ENCODE measurements at regions not wholly inside any gene's neighbourhood (a gene's known extent, or its start where the extent isn't known, plus 50 kb on each side); places are given as distances from the start of the nearest gene placed in this dataset.
"Not testable (repeated sequence)": the region's sequence is repeated elsewhere in the genome, so short reads cannot be mapped to it uniquely, and the experiment has no call there.

DNA sequence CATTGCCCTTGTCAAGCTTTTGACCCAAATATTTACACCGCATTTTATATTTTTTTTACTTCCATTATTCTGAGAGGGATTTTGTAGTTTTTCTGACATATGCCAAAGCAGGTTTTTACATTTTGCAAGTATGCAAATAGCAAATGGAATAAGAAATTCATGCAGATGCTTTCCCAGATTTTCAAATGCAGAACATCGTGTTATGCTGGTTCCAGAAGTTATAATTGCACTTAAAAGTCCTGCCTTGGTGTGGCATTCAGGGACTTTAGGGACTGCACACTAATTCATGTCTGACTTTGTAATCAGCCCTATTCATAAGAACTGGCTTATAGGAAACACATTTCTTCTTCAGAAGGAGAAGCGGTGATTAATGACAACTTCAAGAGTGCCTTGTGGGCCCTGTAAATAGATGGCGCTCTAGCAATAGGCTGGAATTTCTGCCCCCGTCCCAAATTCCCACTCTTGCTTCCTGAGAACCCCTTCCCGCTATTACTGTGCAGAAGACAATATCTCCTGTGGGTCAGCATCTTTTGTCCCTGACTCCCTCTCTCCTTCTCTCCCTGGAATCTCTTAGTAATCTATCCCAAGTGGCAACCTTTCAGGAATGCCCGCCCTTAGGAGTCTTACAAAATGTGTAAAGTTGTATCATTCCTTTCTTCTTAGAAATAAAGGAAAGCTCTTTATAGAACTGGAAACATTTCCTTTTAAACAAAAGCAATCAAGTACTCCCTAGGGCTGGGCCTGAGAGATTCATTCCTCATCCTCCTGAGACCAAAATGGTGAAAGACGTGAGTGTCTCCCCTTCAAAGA, 264.0 kb downstream of the INHBA start:
- Mint-ChIP-seq H3K9me3 (peaks cover 7% of the 10 kb centered on the region), H3K4me1 (no peaks in the 10 kb centered on the region), H3K4me3 (no peak overlapping the region), H3K36me3 (ENCODE audit: low read depth) (no peaks in the 10 kb centered on the region), H3K27ac (no peak overlapping the region), H3K27me3 (no peaks in the 10 kb centered on the region)
- DNase-seq, result no peak
- POLR2A ChIA-PET, result no interaction called here
- CTCF ChIA-PET, result no interaction called here

DNA sequence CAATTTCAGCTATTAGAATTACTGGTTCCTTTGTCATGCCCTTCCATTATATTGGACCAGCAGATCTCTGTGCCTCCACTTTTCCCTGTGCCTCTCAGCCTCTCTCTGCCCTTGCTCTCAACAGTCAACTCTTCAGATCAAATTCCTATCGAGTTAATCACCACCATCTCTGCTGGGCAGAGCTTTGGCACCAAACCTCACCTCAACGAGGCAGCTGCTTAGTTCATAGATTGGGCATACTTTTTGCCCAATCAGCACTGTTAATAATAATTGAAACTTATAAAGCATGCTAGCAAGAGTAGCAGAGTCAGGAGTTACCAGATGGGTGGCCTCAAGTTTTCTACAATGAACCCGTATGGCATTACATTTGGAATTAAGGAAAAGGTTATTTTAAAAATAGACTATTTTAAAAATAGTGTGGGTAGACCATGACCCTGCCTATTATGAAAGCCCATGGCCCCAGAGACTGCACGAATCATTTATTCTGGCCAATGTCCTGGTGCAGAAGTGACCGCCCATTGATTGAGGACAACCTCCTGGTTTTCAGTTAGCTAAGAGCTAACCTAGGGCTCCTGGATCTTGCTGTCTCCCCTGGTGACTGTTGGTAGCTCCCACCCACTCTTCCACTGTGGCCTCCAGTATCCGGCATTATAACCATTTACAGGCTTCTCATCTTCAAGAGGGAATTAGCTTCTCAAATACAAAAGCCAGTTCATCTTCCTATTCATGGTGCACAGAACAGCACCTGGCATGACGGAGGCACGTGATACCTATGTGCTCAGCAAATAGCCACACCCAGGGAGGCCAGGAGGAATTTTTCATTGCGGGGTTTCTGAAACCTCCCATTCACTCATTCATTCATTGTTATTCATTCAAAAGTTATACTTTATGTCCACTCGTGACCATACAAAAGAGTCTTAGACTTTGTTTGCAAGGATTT, 265.4 kb downstream of the INHBA start:
- Mint-ChIP-seq H3K27me3 (no peaks in the 10 kb centered on the region), H3K27ac (no peak overlapping the region), H3K4me1 (no peaks in the 10 kb centered on the region), H3K9me3 (peaks cover 7% of the 10 kb centered on the region), H3K4me3 (no peak overlapping the region), H3K36me3 (ENCODE audit: low read depth) (no peaks in the 10 kb centered on the region)
- ChIA-PET CTCF (no interaction called here), POLR2A (no interaction called here)
- DNase-seq, result no peak

DNA sequence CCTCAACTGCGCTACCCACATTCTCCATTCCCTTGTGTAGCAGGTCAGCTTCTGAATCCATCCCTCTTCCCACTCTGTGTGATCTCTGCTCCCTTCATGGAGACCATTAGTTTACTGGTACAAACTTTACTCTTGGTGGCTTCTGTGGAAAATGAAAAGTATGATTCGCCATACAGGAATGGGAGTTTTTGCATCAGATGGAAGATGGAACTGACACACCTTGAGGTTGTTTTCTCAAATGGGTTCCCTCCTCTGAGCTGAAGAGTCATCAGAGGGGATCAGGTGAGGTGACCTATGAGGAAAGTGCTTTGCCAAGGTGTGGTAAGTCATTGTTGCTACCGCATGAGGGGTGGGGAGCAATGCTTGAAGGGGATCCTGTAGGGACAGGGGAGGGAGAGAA, 266.8 kb downstream of the INHBA start:
- Mint-ChIP-seq H3K27ac (no peak overlapping the region), H3K27me3 (no peaks in the 10 kb centered on the region), H3K4me1 (no peaks in the 10 kb centered on the region), H3K9me3 (peaks cover 12% of the 10 kb centered on the region), H3K4me3 (no peak overlapping the region), H3K36me3 (ENCODE audit: low read depth) (no peaks in the 10 kb centered on the region)
- no peak for DNase-seq
- POLR2A ChIA-PET, result no interaction called here
- CTCF ChIA-PET, result no interaction called here

DNA sequence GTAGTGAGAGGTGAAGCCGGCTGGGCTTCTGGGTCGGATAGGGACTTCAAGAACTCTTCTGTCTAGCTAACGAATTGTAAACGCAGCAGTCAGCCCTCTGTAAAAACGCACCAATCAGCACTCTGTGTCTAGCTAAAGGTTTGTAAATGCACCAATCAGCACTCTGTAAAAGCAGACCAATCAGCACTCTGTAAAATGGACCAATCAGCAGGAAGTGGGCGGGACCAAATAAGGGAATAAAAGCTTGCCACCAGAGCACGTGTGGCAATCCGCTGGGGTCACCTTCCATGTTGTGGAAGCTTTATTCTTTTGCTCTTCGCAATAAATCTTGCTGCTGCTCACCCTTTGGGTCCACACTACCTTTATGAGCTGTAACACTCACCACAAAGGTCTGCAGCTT, 267.9 kb downstream of the INHBA start:
- H3K4me3 Mint-ChIP-seq; CTCF ChIA-PET; H3K27me3 Mint-ChIP-seq; DNase-seq; H3K4me1 Mint-ChIP-seq; POLR2A ChIA-PET; H3K27ac Mint-ChIP-seq; H3K36me3 Mint-ChIP-seq (ENCODE audit: low read depth): not testable (repeated sequence)
- peaks cover 12% of the 10 kb centered on the region for H3K9me3 Mint-ChIP-seq

DNA sequence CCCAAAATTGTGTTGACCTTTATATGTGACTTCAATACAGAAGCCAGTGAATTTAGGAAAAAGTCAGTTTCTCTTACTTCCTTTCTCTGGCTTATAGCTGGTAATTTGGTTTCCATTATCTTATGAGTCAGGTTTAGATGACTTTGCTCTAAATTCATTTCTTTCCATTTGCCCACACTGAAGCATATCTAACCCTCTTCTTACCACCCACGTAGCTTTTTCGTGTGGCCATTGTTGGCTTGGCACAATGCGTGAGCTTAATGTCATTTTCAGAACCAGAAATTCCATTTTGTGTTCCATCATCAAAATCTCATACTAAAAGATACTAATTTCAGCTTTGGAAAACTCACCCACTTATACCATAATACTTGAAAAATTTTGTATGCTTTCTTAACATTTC, 271.2 kb downstream of the INHBA start:
- ChIA-PET POLR2A (no interaction called here), CTCF (no interaction called here)
- no peak for DNase-seq
- H3K4me1 Mint-ChIP-seq, result no peaks in the 10 kb centered on the region
- no peak overlapping the region for H3K4me3 Mint-ChIP-seq
- H3K36me3 Mint-ChIP-seq (ENCODE audit: low read depth), result no peaks in the 10 kb centered on the region
- H3K27ac Mint-ChIP-seq, result no peak overlapping the region
- H3K27me3 Mint-ChIP-seq, result no peaks in the 10 kb centered on the region
- peaks cover 12% of the 10 kb centered on the region for H3K9me3 Mint-ChIP-seq

DNA sequence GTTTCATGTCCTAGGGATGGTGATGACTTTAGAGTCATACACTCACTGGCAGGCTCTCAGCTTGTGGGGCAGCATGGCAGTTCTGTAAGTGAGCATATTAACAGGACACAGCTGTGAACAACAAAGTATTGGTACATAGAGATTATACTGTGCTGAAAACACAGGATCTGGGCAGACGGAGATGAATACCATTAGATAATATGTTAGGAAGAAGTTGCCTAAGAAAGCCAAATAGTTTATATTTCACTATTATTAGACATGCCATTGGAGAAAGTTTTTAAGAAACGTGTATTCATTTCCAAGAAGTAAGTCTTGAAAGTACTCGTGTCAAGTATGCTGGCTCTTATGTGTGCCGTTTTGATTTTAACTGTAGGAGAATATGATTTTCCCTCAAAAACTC, 274.5 kb downstream of the INHBA start:
- Mint-ChIP-seq H3K27ac (no peak overlapping the region), H3K36me3 (ENCODE audit: low read depth) (no peaks in the 10 kb centered on the region), H3K4me3 (no peak overlapping the region), H3K27me3 (no peaks in the 10 kb centered on the region), H3K9me3 (peaks cover 4% of the 10 kb centered on the region), H3K4me1 (no peaks in the 10 kb centered on the region)
- DNase-seq, result no peak
- CTCF ChIA-PET, result no interaction called here
- POLR2A ChIA-PET, result no interaction called here

DNA sequence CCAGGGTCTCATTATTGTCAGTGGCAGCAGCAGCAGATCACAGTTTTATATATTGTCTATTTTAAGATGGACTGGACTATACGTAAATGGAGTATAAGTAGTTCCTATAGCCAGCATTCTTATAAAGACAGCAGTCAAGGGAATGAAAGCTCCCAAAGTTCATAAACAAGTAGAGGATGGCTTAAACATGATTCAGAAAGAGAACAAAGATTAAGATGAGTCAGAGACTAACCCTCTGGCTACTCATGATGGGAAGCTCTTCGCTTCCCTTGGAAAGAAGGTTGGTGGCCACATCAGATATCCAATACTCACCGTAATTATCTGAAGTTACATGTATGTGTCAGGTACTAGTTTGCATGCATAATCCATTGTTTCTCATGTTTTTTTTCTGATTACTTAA, 277.0 kb downstream of the INHBA start:
- Mint-ChIP-seq H3K4me3 (no peak overlapping the region), H3K27ac (no peak overlapping the region), H3K27me3 (no peaks in the 10 kb centered on the region), H3K4me1 (no peaks in the 10 kb centered on the region), H3K9me3 (no peaks in the 10 kb centered on the region), H3K36me3 (ENCODE audit: low read depth) (no peaks in the 10 kb centered on the region)
- ChIA-PET POLR2A (no interaction called here), CTCF (interaction anchor here (0.6 kb wide), 2 partner anchors 217 to 752 kb away, joined by 3 read pairs; no protein-coding TSS in a partner anchor)
- no peak for DNase-seq

DNA sequence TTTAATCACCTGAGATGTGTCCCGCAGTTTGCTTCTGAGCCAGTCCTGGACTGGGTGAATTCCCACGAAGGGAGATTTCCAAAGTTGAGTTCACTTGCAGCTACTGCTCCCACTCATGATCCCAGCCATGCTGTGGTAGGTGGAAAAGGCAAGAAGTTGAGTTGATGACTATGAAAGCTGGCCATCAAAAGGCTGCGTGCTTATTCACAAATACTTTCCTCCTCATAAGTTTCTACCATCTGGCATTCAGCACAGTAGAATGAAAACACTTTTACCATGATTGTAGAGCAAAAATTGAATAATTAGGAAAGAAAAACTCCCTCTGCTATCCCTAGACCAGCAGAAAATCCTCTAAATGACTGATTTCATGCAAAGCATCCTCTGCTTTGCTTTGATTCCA, 281.8 kb downstream of the INHBA start:
- H3K4me3 Mint-ChIP-seq, result no peak overlapping the region
- H3K4me1 Mint-ChIP-seq, result no peaks in the 10 kb centered on the region
- ChIA-PET POLR2A (no interaction called here), CTCF (no interaction called here)
- DNase-seq, result no peak
- no peaks in the 10 kb centered on the region for H3K36me3 Mint-ChIP-seq (ENCODE audit: low read depth)
- no peak overlapping the region for H3K27ac Mint-ChIP-seq
- no peaks in the 10 kb centered on the region for H3K27me3 Mint-ChIP-seq
- H3K9me3 Mint-ChIP-seq, result no peaks in the 10 kb centered on the region

DNA sequence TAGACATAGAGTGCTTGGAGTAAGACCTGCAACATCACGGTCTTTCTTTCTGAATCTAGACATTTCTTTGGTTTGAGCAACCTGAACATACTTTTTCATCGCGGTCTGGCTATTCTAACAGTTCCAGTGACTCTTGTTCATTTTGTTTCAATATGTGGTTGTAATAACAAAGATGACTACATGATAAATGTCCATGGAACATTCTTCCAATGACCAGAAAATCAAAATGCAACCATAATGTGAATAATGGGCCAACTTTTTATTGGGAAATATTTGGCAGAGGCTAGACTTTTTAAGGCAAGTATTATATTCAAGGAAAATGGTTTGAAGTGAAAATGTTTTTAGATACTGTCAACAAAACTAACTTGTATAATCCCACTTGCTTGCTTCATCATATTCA, 282.5 kb downstream of the INHBA start:
- no peaks in the 10 kb centered on the region for H3K36me3 Mint-ChIP-seq (ENCODE audit: low read depth)
- no peak overlapping the region for H3K4me3 Mint-ChIP-seq
- POLR2A ChIA-PET, result no interaction called here
- CTCF ChIA-PET, result no interaction called here
- H3K9me3 Mint-ChIP-seq, result no peaks in the 10 kb centered on the region
- no peaks in the 10 kb centered on the region for H3K27me3 Mint-ChIP-seq
- H3K4me1 Mint-ChIP-seq, result no peaks in the 10 kb centered on the region
- H3K27ac Mint-ChIP-seq, result no peak overlapping the region
- DNase-seq, result no peak

DNA sequence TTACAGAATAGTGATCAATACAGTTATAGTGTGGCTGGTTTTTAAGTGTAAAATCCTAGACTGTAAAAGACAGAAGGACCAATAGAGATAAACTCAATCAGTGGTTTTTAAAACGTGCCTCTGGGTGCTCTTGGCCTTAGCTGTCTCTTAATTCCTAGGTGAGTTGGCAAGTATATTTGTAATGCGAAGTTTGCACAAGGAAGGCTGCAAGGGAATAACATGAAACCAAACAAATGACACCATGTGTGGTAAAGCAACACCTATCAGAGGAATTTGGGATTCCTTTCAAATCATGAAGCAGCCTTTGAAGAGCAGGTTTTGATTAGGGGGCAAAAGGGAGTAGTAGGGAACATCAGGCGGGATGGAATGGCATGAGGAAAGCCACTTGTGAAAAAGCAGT, 284.6 kb downstream of the INHBA start:
- Mint-ChIP-seq H3K27me3 (no peaks in the 10 kb centered on the region), H3K4me1 (no peaks in the 10 kb centered on the region), H3K9me3 (peaks cover 2% of the 10 kb centered on the region), H3K4me3 (no peak overlapping the region), H3K36me3 (ENCODE audit: low read depth) (no peaks in the 10 kb centered on the region), H3K27ac (no peak overlapping the region)
- ChIA-PET CTCF (no interaction called here), POLR2A (no interaction called here)
- DNase-seq, result no peak

DNA sequence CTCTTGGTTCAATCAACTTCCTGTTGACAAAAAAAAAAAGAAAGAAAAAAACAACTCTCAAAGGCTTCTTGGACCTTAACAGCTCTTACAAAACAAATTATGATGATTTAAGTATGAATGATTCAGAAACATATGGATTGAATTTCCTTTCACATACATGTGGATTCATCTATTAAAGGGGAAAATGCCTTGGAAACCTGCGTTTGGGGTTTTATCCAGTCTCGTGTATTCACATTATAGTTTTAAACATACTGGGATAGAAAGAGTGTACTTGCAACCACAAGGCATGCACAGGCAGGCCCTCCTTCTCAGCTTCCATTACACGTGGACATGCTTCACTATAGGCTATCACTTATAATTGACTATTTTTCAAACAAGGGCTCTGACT, 286.7 kb downstream of the INHBA start:
- Mint-ChIP-seq H3K4me1 (no peaks in the 10 kb centered on the region), H3K9me3 (peaks cover 2% of the 10 kb centered on the region), H3K27me3 (no peaks in the 10 kb centered on the region), H3K27ac (no peak overlapping the region), H3K4me3 (no peak overlapping the region), H3K36me3 (ENCODE audit: low read depth) (no peaks in the 10 kb centered on the region)
- DNase-seq, result no peak
- CTCF ChIA-PET, result no interaction called here
- POLR2A ChIA-PET, result no interaction called here

DNA sequence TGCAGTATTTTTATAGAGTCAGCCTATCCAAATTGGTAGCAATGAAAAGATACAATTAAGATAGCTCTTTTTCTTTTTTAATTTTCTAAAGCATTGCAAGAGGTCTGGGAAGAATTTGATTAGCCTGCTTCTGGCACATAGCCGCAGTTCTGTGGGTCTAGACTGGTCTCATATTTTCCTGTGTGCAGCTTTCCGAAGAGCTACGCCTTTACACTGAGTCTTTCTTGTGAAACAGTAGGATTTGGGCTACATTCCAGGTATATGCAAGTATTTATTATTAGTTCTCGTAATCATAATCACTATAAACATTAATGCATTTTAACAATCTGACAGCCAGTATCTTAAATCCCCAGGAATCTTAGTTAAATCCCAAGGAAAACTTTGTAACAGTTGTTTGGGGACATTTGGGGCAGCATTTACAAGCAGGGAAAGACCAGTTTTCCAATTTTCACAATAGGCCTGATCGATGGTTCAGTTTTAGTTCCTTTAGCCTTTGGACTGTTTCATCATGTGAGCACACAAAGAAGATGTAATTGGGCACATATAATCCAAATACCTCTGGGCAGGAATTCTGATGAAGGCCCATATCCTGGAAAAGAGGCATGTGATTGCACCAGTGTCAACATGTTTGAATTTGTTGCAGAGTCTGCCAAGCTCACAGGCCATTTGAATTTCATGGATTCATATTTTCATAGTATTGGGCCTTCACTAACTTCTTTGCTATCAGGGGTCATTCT, 287.3 kb downstream of the INHBA start:
- ChIA-PET POLR2A (no interaction called here), CTCF (no interaction called here)
- Mint-ChIP-seq H3K36me3 (ENCODE audit: low read depth) (no peaks in the 10 kb centered on the region), H3K27me3 (no peaks in the 10 kb centered on the region), H3K4me3 (no peak overlapping the region), H3K27ac (no peak overlapping the region), H3K4me1 (no peaks in the 10 kb centered on the region), H3K9me3 (peaks cover 2% of the 10 kb centered on the region)
- DNase-seq, result no peak

DNA sequence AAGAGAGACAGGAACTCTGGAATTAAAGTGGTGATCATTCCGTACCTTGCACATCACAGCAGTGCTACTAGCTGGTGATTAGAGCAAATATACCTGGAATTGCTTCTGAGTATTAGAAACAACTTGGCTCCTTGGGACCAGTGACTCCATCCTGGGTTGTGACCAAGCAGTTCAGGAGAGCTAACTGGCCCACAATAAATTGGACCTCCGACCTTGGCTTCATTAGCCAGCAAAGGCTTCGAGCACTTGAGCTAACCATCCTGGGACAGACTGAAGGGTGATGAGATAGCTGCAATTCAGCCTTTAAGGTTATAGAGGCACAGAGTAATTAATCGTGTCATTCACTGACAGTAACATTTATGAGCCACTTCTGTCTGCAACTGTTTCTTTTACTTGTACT, 287.8 kb downstream of the INHBA start:
- Mint-ChIP-seq H3K4me3 (no peak overlapping the region), H3K27ac (no peak overlapping the region), H3K36me3 (ENCODE audit: low read depth) (no peaks in the 10 kb centered on the region), H3K9me3 (peaks cover 2% of the 10 kb centered on the region), H3K4me1 (no peaks in the 10 kb centered on the region), H3K27me3 (no peaks in the 10 kb centered on the region)
- POLR2A ChIA-PET, result no interaction called here
- no peak for DNase-seq
- CTCF ChIA-PET, result no interaction called here
